ENCODE measurements at regions not wholly inside any gene's neighbourhood (a gene's known extent, or its start where the extent isn't known, plus 50 kb on each side); places are given as distances from the start of the nearest gene placed in this dataset.

DNA sequence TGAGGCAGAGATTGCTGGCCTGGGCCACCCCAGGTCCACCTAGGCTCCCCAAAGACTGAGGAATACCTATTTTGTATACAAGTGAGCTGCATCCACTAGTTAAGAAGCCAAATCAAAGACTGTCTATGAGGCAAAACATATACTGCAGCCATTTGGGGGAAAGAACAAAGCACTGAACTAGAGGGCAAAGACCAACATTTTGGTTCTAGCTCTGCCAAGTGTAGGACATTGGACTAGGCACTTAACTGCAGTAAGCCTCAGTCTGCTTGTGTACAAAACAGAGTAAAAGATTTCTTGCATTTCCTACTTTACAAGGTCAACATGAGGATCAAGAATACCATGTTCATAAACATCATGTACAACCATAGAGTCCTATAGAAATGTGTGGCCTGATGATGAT is 94.8 kb upstream of the CYP1B1 start:
- DNase-seq (ENCODE audit: low spot score): no peak
- TF ChIP-seq, protein P1, sequence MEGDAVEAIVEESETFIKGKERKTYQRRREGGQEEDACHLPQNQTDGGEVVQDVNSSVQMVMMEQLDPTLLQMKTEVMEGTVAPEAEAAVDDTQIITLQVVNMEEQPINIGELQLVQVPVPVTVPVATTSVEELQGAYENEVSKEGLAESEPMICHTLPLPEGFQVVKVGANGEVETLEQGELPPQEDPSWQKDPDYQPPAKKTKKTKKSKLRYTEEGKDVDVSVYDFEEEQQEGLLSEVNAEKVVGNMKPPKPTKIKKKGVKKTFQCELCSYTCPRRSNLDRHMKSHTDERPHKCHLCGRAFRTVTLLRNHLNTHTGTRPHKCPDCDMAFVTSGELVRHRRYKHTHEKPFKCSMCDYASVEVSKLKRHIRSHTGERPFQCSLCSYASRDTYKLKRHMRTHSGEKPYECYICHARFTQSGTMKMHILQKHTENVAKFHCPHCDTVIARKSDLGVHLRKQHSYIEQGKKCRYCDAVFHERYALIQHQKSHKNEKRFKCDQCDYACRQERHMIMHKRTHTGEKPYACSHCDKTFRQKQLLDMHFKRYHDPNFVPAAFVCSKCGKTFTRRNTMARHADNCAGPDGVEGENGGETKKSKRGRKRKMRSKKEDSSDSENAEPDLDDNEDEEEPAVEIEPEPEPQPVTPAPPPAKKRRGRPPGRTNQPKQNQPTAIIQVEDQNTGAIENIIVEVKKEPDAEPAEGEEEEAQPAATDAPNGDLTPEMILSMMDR (IDR thresholded peaks at IDR 0.05; ENCODE audit: extremely low read depth, insufficient read depth, missing control alignments): no peak
- in situ Hi-C loops (cut with MboI; ENCODE audit: low pct_unique_long_range_greater_than_20kb, low sequenced_read_pairs, unreplicated experiment): no loop called here

DNA sequence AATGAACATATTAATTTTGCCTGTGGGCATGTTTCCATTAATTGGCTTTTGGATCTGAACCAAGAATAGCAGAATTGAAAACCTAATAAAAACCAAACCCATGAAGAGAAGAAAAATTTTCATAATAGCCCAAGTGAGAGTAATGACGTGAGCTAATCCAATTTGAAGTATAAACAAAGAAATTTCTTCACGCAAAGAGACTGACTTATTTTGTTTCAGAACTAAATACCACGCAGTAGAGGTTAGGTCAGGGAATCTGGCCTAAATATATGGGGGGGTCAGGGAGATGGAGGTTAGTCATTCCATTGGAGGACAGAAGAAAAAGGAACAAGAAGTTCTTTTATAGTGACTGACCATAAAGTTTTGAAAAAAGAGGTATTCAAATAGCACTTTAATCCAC is 94.1 kb upstream of the CYP1B1 start:
- in situ Hi-C loops (cut with MboI; ENCODE audit: low pct_unique_long_range_greater_than_20kb, low sequenced_read_pairs, unreplicated experiment): no loop called here
- DNase-seq (ENCODE audit: low spot score): no peak

DNA sequence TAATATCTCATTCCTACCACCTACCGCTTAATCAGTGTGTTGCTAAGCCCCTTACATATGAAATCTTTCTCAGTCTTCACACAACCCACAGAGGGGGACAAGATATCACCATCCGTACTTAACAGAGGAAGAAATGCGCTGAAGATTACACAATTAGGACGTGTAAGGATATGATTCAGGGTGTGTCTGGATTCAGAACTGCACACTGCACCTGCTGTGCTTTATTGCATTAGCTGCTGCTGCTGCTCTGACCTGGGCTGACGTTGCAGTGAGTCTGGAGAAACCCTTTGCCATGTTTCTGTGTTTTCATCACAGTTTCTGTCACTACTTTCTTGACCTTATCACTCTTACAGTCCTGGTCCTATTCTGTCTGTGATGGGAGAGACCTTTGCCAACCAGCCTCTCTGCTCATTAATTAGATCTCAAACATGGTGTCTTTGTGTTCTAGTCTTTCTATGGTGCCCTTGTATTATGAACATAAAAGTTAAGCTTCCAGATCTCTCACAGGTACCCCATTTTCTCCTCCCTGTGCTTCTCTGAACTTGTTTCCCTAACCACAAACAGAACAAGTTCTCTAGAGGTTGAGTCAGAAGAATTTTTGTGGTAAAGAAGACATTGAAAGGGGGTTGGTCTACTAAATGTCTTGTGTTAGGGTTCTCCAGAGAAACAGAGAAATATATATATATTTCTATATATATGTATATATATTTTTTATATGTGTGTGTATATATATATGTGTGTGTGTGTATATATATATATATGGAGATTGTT is 92.9 kb upstream of the CYP1B1 start:
- in situ Hi-C loops (cut with MboI; ENCODE audit: low pct_unique_long_range_greater_than_20kb, low sequenced_read_pairs, unreplicated experiment): no loop called here
- TF ChIP-seq, protein P1 (IDR thresholded peaks at IDR 0.05; ENCODE audit: extremely low read depth, insufficient read depth, missing control alignments): no peak

More for the DNA sequence above, 94.1 kb upstream of the CYP1B1 start:
- TF ChIP-seq, protein P1 (IDR thresholded peaks at IDR 0.05; ENCODE audit: extremely low read depth, insufficient read depth, missing control alignments): no peak

DNA sequence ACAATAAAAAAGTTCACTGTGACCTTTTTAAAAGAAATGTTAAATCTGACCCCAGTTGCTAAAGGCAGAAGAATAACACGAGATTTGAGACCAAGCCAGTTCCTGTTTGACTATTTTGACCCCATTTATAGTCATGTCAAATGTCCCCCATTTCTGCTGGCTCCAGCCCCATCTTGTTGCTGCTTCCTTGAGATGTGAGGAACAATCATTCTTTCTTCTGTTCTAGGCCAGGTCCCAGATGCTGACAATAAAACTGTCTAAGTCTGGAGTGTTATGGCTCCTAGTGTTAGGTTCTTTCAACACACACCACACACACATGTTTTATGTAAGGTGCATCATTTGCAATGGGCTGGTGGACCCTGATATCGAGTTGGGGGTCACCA is 92.0 kb upstream of the CYP1B1 start:
- no peak for DNase-seq (ENCODE audit: low spot score)
- TF ChIP-seq, protein P1 (IDR thresholded peaks at IDR 0.05; ENCODE audit: extremely low read depth, insufficient read depth, missing control alignments): no peak
- in situ Hi-C loops (cut with MboI; ENCODE audit: low pct_unique_long_range_greater_than_20kb, low sequenced_read_pairs, unreplicated experiment): no loop called here

More for the DNA sequence above, 92.9 kb upstream of the CYP1B1 start:
- DNase-seq (ENCODE audit: low spot score): no peak

DNA sequence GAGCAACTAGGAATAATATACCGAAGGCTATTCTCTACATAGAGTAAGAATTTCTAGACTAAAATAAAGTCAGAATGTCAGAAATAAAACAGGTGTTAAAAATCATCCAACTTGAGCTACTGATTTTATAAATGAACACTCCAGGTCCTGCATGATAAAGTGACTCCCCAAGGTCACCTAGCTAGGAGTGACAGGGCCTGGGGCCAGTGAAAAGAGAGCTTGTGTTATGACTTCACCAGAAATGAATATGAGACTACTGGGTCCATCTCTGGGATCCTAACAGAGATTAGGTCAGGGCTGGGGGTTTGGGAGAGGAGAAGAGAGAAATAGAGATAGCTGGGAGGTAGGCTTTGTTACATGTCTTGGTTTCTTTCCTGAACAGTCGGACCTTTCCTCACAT is 89.7 kb upstream of the CYP1B1 start:
- in situ Hi-C loops (cut with MboI; ENCODE audit: low pct_unique_long_range_greater_than_20kb, low sequenced_read_pairs, unreplicated experiment): no loop called here
- TF ChIP-seq, protein P1 (IDR thresholded peaks at IDR 0.05; ENCODE audit: extremely low read depth, insufficient read depth, missing control alignments): no peak

DNA sequence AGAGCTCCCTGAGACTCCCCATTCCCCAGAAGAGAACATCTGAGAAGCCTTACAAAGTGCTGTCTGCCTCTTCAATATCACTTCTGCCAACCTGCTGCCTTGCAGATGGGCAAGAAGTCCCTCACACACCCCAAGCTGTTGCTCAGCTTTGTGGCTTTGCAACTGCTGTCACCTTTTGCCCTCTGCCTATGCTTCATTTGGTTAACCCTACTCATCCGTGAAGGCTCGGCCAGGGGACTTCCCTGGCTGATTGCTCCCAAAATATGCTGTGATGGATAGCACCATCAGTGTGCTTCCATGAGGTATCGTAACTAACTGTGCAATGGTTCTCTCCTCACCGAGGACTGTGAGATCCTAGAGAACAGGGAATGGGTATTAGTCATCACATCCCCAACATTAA is 88.9 kb upstream of the CYP1B1 start:
- no peak for DNase-seq (ENCODE audit: low spot score)
- in situ Hi-C loops (cut with MboI; ENCODE audit: low pct_unique_long_range_greater_than_20kb, low sequenced_read_pairs, unreplicated experiment): no loop called here
- TF ChIP-seq, protein P1 (IDR thresholded peaks at IDR 0.05; ENCODE audit: extremely low read depth, insufficient read depth, missing control alignments): no peak

More for the DNA sequence above, 89.7 kb upstream of the CYP1B1 start:
- DNase-seq (ENCODE audit: low spot score): no peak

Data from GM13977 (cell line).